ENCODE measurements at regions not wholly inside any gene's neighbourhood (a gene's known extent, or its start where the extent isn't known, plus 50 kb on each side); places are given as distances from the start of the nearest gene placed in this dataset.

- TF ChIP-seq CTCF (IDR thresholded peaks at IDR 0.05) (no peak), POLR2A (IDR thresholded peaks at IDR 0.05) (no peak)
These were observed 63.9 kb downstream of the ZIC5 start for GRCh38 chr13:99907627-99908026.
